ENCODE measurements at regions not wholly inside any gene's neighbourhood (a gene's known extent, or its start where the extent isn't known, plus 50 kb on each side); places are given as distances from the start of the nearest gene placed in this dataset.
"Not testable (repeated sequence)": the region's sequence is repeated elsewhere in the genome, so short reads cannot be mapped to it uniquely, and the experiment has no call there.

DNA sequence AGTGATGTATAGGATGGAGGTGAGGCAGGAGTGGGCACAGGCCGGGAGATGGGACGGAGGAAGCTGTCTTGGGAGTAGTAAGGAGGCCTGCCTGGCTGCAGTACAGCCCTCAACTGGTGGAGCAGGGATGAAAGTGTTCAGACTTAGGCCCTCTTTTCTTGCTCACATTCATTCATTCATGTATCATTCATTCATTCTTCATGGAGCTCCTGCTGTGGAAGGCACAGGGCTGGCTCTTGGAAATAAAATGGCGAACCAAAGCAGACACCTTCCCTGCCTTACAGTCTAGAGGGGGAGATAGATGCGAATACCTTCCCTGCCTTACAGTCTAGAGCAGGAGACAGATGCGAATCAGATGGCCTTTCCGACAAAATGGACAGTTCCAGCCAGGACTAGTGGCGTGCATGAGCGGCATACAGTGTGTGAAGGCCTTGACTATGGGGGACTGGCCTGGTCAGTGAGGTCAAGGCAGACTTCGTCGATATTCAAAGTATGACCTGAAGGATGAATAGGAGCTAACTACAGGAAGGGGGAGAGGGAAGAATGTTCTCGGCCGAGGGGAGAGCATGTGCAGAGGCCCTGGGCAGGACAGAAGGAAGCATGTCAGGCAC lies 143.2 kb upstream of the TLE3 start:
- no peak for TF ChIP-seq SPI1 (IDR thresholded peaks at IDR 0.05; ENCODE audit: low read depth, low read length)
- TF ChIP-seq POLR2AphosphoS5 (IDR thresholded peaks at IDR 0.05; ENCODE audit: low read depth, low read length), result no peak
- no peak for TF ChIP-seq PAX5 (IDR thresholded peaks at IDR 0.05; ENCODE audit: insufficient read depth, low read length, severe bottlenecking)
- TF ChIP-seq POLR2A (IDR thresholded peaks at IDR 0.05; ENCODE audit: low read depth, low read length), result no peak
- TF ChIP-seq POU2F2 (IDR thresholded peaks at IDR 0.05; ENCODE audit: low read depth, low read length), result no peak
- no peak for TF ChIP-seq TAF1 (IDR thresholded peaks at IDR 0.05; ENCODE audit: low read depth, low read length)
- FAIRE-seq, result no peak
- no peak for DNase-seq (ENCODE audit: insufficient read length, low spot score)

DNA sequence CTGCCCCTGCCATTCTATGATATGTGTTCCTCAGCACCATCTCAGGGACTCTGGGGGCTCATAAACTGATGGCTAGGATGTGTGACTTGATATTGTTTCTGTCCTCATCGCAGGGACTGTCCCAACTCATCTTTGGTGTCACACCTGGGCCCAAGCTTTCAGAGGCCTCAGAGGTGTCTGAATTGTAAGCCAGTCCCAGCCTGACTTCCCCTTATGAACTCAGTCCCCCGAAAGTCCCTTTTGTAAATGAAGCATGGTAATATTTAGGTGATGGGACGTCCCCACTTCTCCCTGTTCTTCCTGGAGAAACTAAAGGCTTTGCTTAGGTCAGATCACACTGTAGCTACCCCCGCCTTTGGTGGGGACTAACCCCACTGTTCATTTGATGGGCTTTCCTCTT lies 142.4 kb upstream of the TLE3 start:
- DNase-seq (ENCODE audit: insufficient read length, low spot score) (no peak), FAIRE-seq (peak; percentile 5)

DNA sequence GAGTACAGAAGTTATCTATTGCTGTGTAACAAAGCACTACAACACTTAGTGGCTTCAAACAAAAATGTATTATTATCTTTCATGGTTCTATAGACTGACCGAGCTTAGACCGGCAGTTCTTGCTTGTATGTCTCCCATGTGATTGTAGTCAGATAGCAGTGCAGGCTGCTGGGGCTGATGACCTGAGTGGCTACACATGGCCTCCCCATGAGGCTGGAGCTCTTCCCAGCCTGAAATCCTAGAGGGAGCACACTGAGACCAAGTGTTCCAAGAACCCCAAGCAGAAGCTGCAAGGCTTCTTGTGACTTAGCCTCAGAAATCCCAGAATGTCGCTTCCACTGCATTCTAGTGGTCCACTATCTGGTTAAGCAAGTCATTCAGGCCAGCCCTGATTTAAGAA lies 141.2 kb upstream of the TLE3 start:
- TF ChIP-seq TAF1 (IDR thresholded peaks at IDR 0.05; ENCODE audit: low read depth, low read length), result no peak
- no peak for TF ChIP-seq PAX5 (IDR thresholded peaks at IDR 0.05; ENCODE audit: insufficient read depth, low read length, severe bottlenecking)
- TF ChIP-seq POU2F2 (IDR thresholded peaks at IDR 0.05; ENCODE audit: low read depth, low read length), result no peak
- no peak for TF ChIP-seq POLR2AphosphoS5 (IDR thresholded peaks at IDR 0.05; ENCODE audit: low read depth, low read length)
- TF ChIP-seq SPI1 (IDR thresholded peaks at IDR 0.05; ENCODE audit: low read depth, low read length), result no peak
- TF ChIP-seq POLR2A (IDR thresholded peaks at IDR 0.05; ENCODE audit: low read depth, low read length), result no peak
- FAIRE-seq (no peak), DNase-seq (ENCODE audit: insufficient read length, low spot score) (no peak)

More for the DNA sequence above, 142.4 kb upstream of the TLE3 start:
- TF ChIP-seq TAF1 (IDR thresholded peaks at IDR 0.05; ENCODE audit: low read depth, low read length) (no peak), POLR2AphosphoS5 (IDR thresholded peaks at IDR 0.05; ENCODE audit: low read depth, low read length) (no peak), POU2F2 (IDR thresholded peaks at IDR 0.05; ENCODE audit: low read depth, low read length) (0 out of 2 replicates have a peak, but pooled peaks have one; percentile 34), POLR2A (IDR thresholded peaks at IDR 0.05; ENCODE audit: low read depth, low read length) (no peak), SPI1 (IDR thresholded peaks at IDR 0.05; ENCODE audit: low read depth, low read length) (peak; percentile 84), PAX5 (IDR thresholded peaks at IDR 0.05; ENCODE audit: insufficient read depth, low read length, severe bottlenecking) (no peak)

DNA sequence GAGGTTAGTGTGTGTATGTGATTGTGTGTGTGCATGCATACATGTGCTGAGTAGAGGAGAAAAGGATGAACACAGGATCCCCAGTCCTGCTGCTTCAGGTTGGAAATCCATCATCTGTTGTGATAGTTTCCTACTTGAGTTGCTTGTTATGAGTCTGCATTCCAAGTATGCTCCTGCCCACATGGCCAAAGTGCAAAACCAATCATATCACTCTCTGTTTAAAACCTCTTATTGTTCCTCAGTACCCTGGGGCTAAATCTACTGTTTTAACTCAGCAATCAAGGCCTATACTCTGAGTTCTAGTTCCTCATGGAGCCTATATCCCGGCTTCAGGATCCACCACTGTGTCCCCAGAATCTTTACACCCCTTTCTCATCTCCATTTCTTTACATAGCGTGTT lies 139.9 kb upstream of the TLE3 start:
- no peak for TF ChIP-seq POU2F2 (IDR thresholded peaks at IDR 0.05; ENCODE audit: low read depth, low read length)
- TF ChIP-seq POLR2AphosphoS5 (IDR thresholded peaks at IDR 0.05; ENCODE audit: low read depth, low read length), result no peak
- TF ChIP-seq TAF1 (IDR thresholded peaks at IDR 0.05; ENCODE audit: low read depth, low read length), result no peak
- TF ChIP-seq PAX5 (IDR thresholded peaks at IDR 0.05; ENCODE audit: insufficient read depth, low read length, severe bottlenecking), result no peak
- TF ChIP-seq SPI1 (IDR thresholded peaks at IDR 0.05; ENCODE audit: low read depth, low read length), result no peak
- TF ChIP-seq POLR2A (IDR thresholded peaks at IDR 0.05; ENCODE audit: low read depth, low read length), result no peak
- DNase-seq (ENCODE audit: insufficient read length, low spot score), result no peak
- FAIRE-seq, result no peak

DNA sequence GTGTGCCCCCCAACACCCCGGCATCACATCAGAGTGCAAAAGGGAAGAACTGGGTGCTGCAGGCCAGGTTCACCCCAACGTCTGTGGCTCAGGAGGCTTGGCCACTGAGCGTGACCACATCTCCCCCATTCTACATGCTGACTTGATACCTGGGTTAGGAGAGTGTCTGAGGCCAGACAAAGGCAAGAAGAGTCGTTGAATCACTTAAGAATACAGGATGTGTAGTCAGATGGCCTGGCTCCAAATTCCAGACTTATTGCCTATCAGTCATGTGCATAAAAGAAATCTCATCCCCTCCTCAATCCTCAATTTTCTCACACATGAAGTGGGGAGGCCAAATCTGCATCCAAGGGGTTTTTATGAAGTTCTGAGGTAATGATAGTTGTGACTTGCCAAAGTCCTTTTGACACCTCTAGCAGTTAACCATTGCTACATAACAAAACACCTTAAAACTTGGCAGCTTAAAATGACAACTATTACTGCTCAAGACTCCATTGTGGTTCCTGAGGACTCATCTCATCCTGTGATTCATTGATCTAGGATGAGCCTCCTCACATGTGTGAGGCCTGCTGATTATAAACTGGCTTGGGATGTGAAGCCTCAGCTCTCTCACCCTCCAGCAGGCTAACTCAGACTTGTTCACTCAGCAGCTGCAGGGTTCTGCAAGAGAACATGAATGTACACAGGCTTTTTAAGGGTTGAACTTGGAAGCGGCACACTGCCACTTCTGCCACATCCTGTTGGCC lies 138.8 kb upstream of the TLE3 start:
- FAIRE-seq (peak; percentile 45), DNase-seq (ENCODE audit: insufficient read length, low spot score) (no peak)
- no peak for TF ChIP-seq SPI1 (IDR thresholded peaks at IDR 0.05; ENCODE audit: low read depth, low read length)
- TF ChIP-seq POLR2A (IDR thresholded peaks at IDR 0.05; ENCODE audit: low read depth, low read length), result no peak
- TF ChIP-seq PAX5 (IDR thresholded peaks at IDR 0.05; ENCODE audit: insufficient read depth, low read length, severe bottlenecking), result peak; percentile 24

DNA sequence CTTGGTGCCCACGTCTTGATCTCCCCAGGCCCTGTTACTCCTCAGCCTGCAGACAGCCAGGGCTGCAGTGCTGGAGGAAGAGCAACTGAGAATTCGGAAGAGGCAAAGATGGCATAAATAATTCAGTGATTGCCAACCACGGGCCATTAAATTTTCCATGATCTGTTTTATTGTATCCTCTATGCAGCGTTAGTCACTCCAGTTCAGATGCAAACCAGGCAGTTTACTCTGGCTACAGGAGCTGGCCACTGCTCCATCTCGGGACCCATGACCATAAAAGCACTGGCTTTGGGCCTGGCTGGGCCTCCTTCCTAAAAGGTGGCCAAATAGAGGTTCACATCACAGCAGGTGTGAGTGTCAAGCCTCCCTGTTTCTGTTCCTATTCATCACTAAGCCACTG lies 137.6 kb upstream of the TLE3 start:
- FAIRE-seq (no peak), DNase-seq (ENCODE audit: insufficient read length, low spot score) (no peak)
- no peak for TF ChIP-seq TAF1 (IDR thresholded peaks at IDR 0.05; ENCODE audit: low read depth, low read length)
- no peak for TF ChIP-seq PAX5 (IDR thresholded peaks at IDR 0.05; ENCODE audit: insufficient read depth, low read length, severe bottlenecking)
- TF ChIP-seq POLR2A (IDR thresholded peaks at IDR 0.05; ENCODE audit: low read depth, low read length), result no peak
- TF ChIP-seq SPI1 (IDR thresholded peaks at IDR 0.05; ENCODE audit: low read depth, low read length), result no peak
- no peak for TF ChIP-seq POLR2AphosphoS5 (IDR thresholded peaks at IDR 0.05; ENCODE audit: low read depth, low read length)
- TF ChIP-seq POU2F2 (IDR thresholded peaks at IDR 0.05; ENCODE audit: low read depth, low read length), result no peak

DNA sequence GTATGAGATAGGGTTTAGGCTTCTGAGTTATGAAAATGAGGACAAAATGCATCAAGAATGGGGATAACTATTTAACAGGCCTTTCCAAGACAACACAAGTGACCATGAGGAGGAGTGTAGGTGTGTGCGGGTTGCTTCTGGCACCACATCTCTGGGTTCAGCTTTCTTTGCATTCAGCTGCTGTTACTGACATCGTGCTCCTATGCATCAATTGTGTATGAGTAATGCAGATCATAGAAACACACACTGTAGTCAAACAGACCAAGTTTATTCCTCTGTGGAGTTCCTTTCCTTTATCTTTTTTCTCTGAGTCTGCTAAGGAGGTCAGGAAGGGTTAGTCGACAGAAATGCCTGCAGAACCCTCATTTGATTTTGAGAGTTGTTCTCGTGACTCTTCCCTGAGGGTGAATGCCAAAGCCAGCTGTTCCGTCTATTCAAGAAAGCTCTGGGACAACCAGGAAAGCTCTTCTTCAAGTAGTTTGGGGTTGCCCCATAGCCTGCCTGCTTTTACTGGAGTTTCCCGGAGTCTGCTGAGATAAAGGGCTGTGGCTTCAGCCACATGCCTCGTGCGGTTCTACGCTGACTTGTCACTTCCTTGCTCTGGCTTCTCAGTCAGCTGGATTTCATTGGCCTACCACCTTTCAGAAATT lies 136.7 kb upstream of the TLE3 start:
- FAIRE-seq (no peak), DNase-seq (ENCODE audit: insufficient read length, low spot score) (no peak)
- TF ChIP-seq SPI1 (IDR thresholded peaks at IDR 0.05; ENCODE audit: low read depth, low read length) (0 out of 2 replicates have a peak, but pooled peaks have one; percentile 4), POU2F2 (IDR thresholded peaks at IDR 0.05; ENCODE audit: low read depth, low read length) (no peak)

DNA sequence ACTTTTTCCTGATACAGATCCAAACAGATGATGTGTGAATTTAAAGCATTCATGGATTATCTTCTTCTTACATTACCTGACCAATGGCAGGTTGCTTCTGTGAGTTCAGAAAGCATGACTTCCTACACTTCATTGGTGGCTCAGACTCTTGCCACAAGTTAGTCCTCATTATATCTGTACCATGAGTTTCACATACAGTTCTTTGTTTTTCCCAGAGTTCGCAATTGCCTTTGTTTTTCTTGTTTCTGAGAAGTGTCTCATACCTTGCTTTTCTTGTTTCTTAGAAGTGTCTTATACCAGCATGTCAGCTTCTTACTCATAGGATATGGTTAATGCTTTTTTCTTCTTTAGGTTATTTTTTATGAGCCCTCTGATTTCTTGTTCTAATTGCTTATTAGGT lies 133.8 kb upstream of the TLE3 start:
- no peak for DNase-seq (ENCODE audit: insufficient read length, low spot score)
- no peak for FAIRE-seq
- TF ChIP-seq PAX5 (IDR thresholded peaks at IDR 0.05; ENCODE audit: insufficient read depth, low read length, severe bottlenecking), result no peak

DNA sequence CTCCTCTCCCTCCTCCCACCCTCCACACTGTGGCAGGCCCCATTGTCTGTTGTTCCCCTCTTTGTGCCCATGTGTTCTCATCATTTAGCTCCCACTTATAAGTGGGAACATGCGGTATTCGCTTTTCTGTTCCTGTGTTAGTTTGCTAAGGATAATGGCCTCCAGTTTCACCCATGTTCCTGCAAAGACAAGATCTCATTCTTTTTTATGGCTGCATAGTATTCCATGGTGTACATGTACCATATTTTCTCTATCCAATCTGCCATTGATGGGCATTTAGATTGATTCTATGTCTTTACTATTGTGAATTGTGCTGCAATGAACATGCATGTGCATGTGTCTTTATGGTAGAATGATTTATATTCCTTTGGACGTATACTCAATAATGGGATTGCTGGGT lies 130.2 kb upstream of the TLE3 start:
- DNase-seq (ENCODE audit: insufficient read length, low spot score); FAIRE-seq: not testable (repeated sequence)

DNA sequence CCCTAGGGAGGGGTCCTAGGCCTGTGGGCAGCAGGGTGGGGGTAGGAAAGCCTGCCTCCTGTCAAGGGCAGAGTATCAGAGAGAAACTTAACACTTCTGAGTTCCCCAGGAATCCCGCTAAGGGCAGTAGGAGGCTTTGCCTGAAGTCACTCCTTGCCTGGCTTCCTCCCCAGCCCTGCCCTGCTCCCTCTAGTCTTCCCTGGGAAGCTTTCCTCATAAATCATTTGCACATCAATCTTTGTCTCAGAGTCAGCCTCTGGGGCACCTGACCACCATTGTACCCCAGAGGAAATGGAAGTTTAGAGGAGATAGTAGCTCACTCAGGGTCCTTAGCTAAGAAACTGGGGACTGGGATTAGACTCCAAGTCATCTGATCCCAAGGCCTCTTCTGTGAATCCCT lies 129.4 kb upstream of the TLE3 start:
- FAIRE-seq, result no peak
- DNase-seq (ENCODE audit: insufficient read length, low spot score), result no peak
- TF ChIP-seq POLR2A (IDR thresholded peaks at IDR 0.05; ENCODE audit: low read depth, low read length) (no peak), PAX5 (IDR thresholded peaks at IDR 0.05; ENCODE audit: insufficient read depth, low read length, severe bottlenecking) (no peak), POU2F2 (IDR thresholded peaks at IDR 0.05; ENCODE audit: low read depth, low read length) (no peak), POLR2AphosphoS5 (IDR thresholded peaks at IDR 0.05; ENCODE audit: low read depth, low read length) (no peak), TAF1 (IDR thresholded peaks at IDR 0.05; ENCODE audit: low read depth, low read length) (no peak), SPI1 (IDR thresholded peaks at IDR 0.05; ENCODE audit: low read depth, low read length) (no peak)

Measured in GM12891 (cell line).